22Rv1 (cell line): ENCODE measurements at regions not wholly inside any gene's neighbourhood (a gene's known extent, or its start where the extent isn't known, plus 50 kb on each side); places are given as distances from the start of the nearest gene placed in this dataset.

Experiments
- CTCF ChIP-seq: fragments of 450-650 bp; IDR thresholded peaks from 2 replicates; pipeline ENCODE4 v1.5.1; 2017; ENCODE audit warnings: mild to moderate bottlenecking
- ZFX ChIP-seq: fragments of 450-650 bp; IDR thresholded peaks from 2 replicates; pipeline ENCODE4 v1.6.1; 2017; ENCODE audit warnings: antibody characterized with exemption, borderline replicate concordance

GRCh38 chr12:17369556-17369955 lies 720.4 kb downstream of the RERGL start:
- no peak for TF ChIP-seq CTCF
- TF ChIP-seq ZFX, result no peak
